ENCODE measurements at regions not wholly inside any gene's neighbourhood (a gene's known extent, or its start where the extent isn't known, plus 50 kb on each side); places are given as distances from the start of the nearest gene placed in this dataset.

DNA sequence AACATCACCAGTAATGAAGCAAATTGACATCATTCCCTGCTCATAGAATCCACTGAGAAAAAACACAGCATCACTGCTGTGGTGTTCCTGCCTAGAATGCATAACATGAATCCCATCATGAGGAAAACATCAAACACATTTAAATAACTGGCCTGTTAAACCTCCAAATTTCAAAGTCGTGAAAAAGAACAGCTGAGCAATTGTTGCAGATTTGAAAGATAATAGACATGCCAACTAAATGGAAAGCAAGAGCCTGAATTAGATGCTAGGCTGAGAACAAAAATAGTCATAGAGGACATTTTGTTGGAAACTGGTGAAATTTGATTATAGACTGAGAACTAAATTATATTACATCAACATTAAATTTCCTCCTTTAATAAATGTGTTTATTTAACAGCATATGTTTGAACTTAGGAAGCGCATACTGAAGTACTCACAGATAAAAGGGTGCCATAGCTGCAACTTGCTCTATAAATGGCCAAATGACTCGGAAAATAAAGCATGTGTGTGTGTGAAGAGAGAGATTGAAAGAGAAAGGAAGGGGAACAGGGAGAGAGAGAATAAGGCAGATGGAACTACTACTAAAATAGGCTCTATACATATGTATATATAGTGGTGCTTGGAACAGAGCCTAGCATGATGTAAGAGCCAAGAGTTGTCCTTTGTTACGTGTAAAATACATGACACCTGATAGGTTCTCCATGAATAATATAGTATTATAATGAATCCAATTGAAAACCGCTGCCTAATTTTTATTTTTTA lies 305.0 kb upstream of the MON1B start:
- Histone ChIP-seq H3K9me3 (ENCODE audit: control insufficient read depth in 2 of 2, low read length in 2 of 2) (no peaks in the 10 kb centered on the region), H3K36me3 (ENCODE audit: control insufficient read depth, insufficient read depth, low read length) (no peaks in the 10 kb centered on the region), H3K27me3 (ENCODE audit: control insufficient read depth, insufficient read depth, low read length) (no peaks in the 10 kb centered on the region), H3K27ac (ENCODE audit: insufficient read depth, low read length, poor library complexity, severe bottlenecking) (no peak overlapping the region), H3K4me1 (ENCODE audit: control insufficient read depth, insufficient read depth, low read length, poor library complexity, severe bottlenecking) (no peaks in the 10 kb centered on the region), H3K4me3 (ENCODE audit: low read depth, low read length) (no peak overlapping the region)
- H3K4me1 Mint-ChIP-seq = no peaks in the 10 kb centered on the region
- H3K36me3 Mint-ChIP-seq = no peaks in the 10 kb centered on the region
- ATAC-seq (ENCODE audit: low read depth in 2 of 2) (no peak), DNase-seq (no peak)
- no peak overlapping the region for H3K27ac Mint-ChIP-seq
- H3K4me3 Mint-ChIP-seq = no peak overlapping the region
- peaks cover 0 to 7% (median under 1%) of the 10 kb centered on the region in 7 donors for H3K9me3 Mint-ChIP-seq
- no peaks in the 10 kb centered on the region for H3K27me3 Mint-ChIP-seq

DNA sequence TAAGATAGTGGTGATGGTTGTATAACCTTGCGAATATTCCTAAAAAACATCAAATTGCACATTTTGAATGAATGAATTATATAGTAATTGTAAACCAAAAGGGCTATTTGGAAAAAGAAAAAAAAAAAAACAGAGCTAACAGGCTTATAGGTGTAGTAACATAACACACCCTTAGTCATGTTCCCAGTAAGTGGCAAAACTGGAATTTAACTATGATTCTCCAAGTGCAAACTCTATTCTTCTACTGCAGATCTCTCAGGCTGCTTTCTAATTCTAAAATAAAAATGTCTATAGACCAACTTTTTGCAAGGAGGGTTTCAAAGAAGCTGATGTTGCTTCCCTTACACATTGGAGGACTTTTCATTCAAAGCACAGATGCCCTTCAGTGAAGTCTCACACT lies 293.2 kb upstream of the MON1B start:
- Histone ChIP-seq H3K4me3 (ENCODE audit: low read depth, low read length) (no peak overlapping the region), H3K4me1 (ENCODE audit: control insufficient read depth, insufficient read depth, low read length, poor library complexity, severe bottlenecking) (no peaks in the 10 kb centered on the region), H3K27ac (ENCODE audit: insufficient read depth, low read length, poor library complexity, severe bottlenecking) (no peak overlapping the region), H3K9me3 (ENCODE audit: control insufficient read depth in 2 of 2, low read length in 2 of 2) (no peaks in the 10 kb centered on the region), H3K36me3 (ENCODE audit: control insufficient read depth, insufficient read depth, low read length) (no peaks in the 10 kb centered on the region), H3K27me3 (ENCODE audit: control insufficient read depth, insufficient read depth, low read length) (no peaks in the 10 kb centered on the region)
- H3K27ac Mint-ChIP-seq = no peak overlapping the region
- H3K4me3 Mint-ChIP-seq = no peak overlapping the region
- no peaks in the 10 kb centered on the region for H3K27me3 Mint-ChIP-seq
- H3K36me3 Mint-ChIP-seq = no peaks in the 10 kb centered on the region
- no peak for DNase-seq
- no peaks in the 10 kb centered on the region for H3K4me1 Mint-ChIP-seq
- no peak for ATAC-seq (ENCODE audit: low read depth in 2 of 2)
- peaks cover 0 to 10% (median 2%) of the 10 kb centered on the region in 7 donors for H3K9me3 Mint-ChIP-seq

DNA sequence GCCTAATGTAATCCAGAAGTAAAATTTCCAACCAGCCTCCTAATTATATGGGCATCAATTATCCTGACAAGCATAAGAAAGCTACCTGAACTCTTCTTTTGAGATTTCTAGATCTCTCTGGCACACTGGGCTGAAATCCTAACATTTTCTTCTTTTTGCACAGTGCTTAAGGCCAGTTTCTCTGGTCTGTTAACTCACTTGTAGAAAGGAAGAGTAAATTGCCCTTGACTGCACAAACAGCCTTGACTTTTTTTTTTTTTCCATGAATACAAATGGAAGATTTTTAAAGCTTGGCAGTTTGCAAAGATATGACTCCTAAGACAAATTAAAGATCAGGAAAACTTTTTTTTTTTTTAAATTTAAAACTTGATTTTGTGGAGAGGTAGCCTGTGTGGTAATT lies 291.2 kb upstream of the MON1B start:
- no peaks in the 10 kb centered on the region for H3K27me3 ChIP-seq (ENCODE audit: control insufficient read depth, insufficient read depth, low read length)
- peaks cover 0 to 9% (median 1%) of the 10 kb centered on the region in 7 donors for H3K9me3 Mint-ChIP-seq
- no peaks in the 10 kb centered on the region for H3K4me1 Mint-ChIP-seq
- no peaks in the 10 kb centered on the region for H3K36me3 ChIP-seq (ENCODE audit: control insufficient read depth, insufficient read depth, low read length)
- H3K4me3 ChIP-seq (ENCODE audit: low read depth, low read length) = no peak overlapping the region
- H3K27me3 Mint-ChIP-seq = no peaks in the 10 kb centered on the region
- no peak overlapping the region for H3K4me3 Mint-ChIP-seq
- no peak overlapping the region for H3K27ac Mint-ChIP-seq
- H3K4me1 ChIP-seq (ENCODE audit: control insufficient read depth, insufficient read depth, low read length, poor library complexity, severe bottlenecking) = no peaks in the 10 kb centered on the region
- no peaks in the 10 kb centered on the region for H3K36me3 Mint-ChIP-seq
- no peak overlapping the region for H3K27ac ChIP-seq (ENCODE audit: insufficient read depth, low read length, poor library complexity, severe bottlenecking)
- no peak for DNase-seq
- no peaks in the 10 kb centered on the region for H3K9me3 ChIP-seq (ENCODE audit: control insufficient read depth in 2 of 2, low read length in 2 of 2)
- no peak for ATAC-seq (ENCODE audit: low read depth in 2 of 2)

DNA sequence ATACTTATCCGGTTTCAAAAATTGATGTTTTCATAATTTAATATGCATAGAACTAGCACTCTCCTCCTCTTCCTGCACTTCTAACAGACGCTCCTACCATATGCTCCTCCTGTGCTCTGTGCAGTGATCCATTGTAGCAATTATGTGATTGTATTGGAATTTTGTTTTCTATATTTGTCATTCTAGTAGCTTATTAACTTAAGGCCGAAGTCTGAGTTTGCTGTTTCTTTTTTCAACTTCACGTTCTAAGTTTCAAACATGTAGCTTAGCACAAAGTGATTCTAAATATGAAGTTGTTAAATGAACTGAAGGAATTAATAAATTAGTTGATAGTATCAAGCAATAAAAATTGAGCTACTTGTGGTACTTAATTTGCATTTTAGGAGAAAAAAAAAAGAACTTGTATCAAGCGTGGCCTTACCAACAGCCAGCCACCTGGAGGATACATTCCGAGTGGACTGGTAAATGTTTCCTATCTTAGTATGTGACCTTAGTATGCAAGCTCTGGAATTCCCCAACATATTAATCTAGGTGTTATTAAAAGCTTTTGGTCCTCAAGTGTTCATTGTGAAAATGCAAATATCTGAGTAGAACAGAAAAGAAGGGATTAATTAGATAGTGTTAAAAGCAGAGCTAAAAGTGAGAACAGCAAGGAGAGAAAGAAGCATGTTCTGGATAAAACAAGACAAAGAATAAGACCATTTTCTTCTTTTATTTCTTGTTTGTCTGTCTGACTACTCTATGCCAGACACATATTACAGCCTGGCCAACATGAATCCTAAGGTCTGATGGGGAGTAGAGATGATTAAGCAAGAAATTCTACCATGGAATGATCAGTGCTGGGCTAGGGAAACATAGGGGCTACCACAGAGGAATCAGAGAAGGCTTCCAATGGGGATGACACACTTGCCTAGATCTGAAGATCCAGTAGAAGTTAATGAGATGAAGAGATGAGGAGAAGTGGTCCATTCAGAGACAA lies 290.4 kb upstream of the MON1B start:
- Histone ChIP-seq H3K36me3 (ENCODE audit: control insufficient read depth, insufficient read depth, low read length) (no peaks in the 10 kb centered on the region), H3K4me3 (ENCODE audit: low read depth, low read length) (no peak overlapping the region), H3K27me3 (ENCODE audit: control insufficient read depth, insufficient read depth, low read length) (no peaks in the 10 kb centered on the region), H3K4me1 (ENCODE audit: control insufficient read depth, insufficient read depth, low read length, poor library complexity, severe bottlenecking) (no peaks in the 10 kb centered on the region), H3K27ac (ENCODE audit: insufficient read depth, low read length, poor library complexity, severe bottlenecking) (no peak overlapping the region), H3K9me3 (ENCODE audit: control insufficient read depth in 2 of 2, low read length in 2 of 2) (no peaks in the 10 kb centered on the region)
- Mint-ChIP-seq H3K27me3 (no peaks in the 10 kb centered on the region), H3K27ac (no peak overlapping the region), H3K36me3 (no peaks in the 10 kb centered on the region), H3K9me3 (peaks cover 0 to 9% (median 0%) of the 10 kb centered on the region in 7 donors), H3K4me1 (no peaks in the 10 kb centered on the region), H3K4me3 (no peak overlapping the region)
- DNase-seq (no peak), ATAC-seq (ENCODE audit: low read depth in 2 of 2) (no peak)

DNA sequence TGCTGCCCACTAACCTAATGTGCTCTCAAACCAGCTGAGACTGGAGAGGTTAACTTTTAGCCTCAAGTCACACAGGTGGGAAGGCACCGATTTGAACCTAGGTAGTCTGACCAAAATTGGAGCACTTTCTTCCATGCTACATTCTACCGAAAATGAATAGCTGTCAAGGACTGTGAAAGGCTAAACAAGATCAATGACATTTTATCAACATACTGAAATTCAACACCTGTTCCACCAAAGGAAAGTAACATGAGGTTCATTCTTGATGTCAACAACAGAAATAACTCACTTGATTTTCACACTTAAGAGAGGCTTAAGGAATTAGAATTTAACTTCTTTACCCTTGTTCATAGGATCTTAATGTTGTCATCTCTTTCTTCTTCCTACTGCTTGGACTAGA lies 284.4 kb upstream of the MON1B start:
- Mint-ChIP-seq H3K27me3 (no peaks in the 10 kb centered on the region), H3K27ac (no peak overlapping the region), H3K4me3 (no peak overlapping the region), H3K4me1 (no peaks in the 10 kb centered on the region), H3K36me3 (no peaks in the 10 kb centered on the region), H3K9me3 (peaks cover 0 to 9% (median 0%) of the 10 kb centered on the region in 7 donors)
- H3K27ac ChIP-seq (ENCODE audit: insufficient read depth, low read length, poor library complexity, severe bottlenecking) = no peak overlapping the region
- no peak overlapping the region for H3K4me3 ChIP-seq (ENCODE audit: low read depth, low read length)
- no peaks in the 10 kb centered on the region for H3K9me3 ChIP-seq (ENCODE audit: control insufficient read depth in 2 of 2, low read length in 2 of 2)
- no peaks in the 10 kb centered on the region for H3K4me1 ChIP-seq (ENCODE audit: control insufficient read depth, insufficient read depth, low read length, poor library complexity, severe bottlenecking)
- ATAC-seq (ENCODE audit: low read depth in 2 of 2) = no peak
- no peak for DNase-seq
- H3K36me3 ChIP-seq (ENCODE audit: control insufficient read depth, insufficient read depth, low read length) = no peaks in the 10 kb centered on the region
- H3K27me3 ChIP-seq (ENCODE audit: control insufficient read depth, insufficient read depth, low read length) = no peaks in the 10 kb centered on the region

DNA sequence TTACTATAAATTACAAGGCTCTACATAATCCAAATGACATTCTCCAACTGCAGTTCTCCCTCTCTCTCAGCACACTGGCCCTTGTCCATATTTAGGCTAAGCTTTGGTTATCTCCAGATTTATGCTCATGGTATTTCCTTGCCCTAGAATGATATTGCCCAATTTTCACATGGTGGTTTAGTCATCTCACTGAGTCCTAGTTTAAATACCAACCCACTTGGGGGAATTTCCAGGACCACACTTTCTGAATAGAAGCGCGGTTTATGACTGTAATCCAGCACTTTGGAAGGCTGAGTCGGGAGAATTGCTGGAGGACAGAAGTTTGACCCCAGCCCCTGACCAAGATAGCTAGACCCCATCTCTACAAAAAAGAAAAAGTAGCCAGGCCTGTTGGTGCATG lies 280.1 kb upstream of the MON1B start:
- H3K36me3 Mint-ChIP-seq = no peaks in the 10 kb centered on the region
- no peaks in the 10 kb centered on the region for H3K27me3 ChIP-seq (ENCODE audit: control insufficient read depth, insufficient read depth, low read length)
- no peak overlapping the region for H3K27ac ChIP-seq (ENCODE audit: insufficient read depth, low read length, poor library complexity, severe bottlenecking)
- DNase-seq (no peak), ATAC-seq (ENCODE audit: low read depth in 2 of 2) (no peak)
- peaks cover 0 to 7% (median 0%) of the 10 kb centered on the region in 7 donors for H3K9me3 Mint-ChIP-seq
- H3K27me3 Mint-ChIP-seq = no peaks in the 10 kb centered on the region
- H3K9me3 ChIP-seq (ENCODE audit: control insufficient read depth in 2 of 2, low read length in 2 of 2) = no peaks in the 10 kb centered on the region
- no peak overlapping the region for H3K27ac Mint-ChIP-seq
- H3K4me1 Mint-ChIP-seq = no peaks in the 10 kb centered on the region
- no peak overlapping the region for H3K4me3 ChIP-seq (ENCODE audit: low read depth, low read length)
- H3K4me3 Mint-ChIP-seq = no peak overlapping the region
- H3K36me3 ChIP-seq (ENCODE audit: control insufficient read depth, insufficient read depth, low read length) = no peaks in the 10 kb centered on the region
- no peaks in the 10 kb centered on the region for H3K4me1 ChIP-seq (ENCODE audit: control insufficient read depth, insufficient read depth, low read length, poor library complexity, severe bottlenecking)

DNA sequence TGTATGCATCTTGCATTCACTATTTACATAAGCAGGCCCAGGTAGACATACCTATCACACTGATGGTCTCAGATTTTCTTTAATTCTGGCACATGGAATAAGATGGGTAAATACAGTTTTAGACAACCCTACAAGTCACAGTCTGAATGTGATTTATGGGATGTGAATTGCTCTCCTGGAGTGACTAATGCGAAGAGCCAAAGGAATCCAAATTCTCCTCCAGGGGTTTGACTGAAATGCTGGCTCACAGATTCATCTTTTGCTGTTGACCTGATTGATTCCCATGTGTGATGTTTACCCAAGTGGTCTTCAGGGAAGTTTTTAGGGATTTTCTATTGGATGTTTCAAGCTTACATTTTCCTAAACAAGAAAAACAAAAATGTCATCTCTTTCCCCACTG lies 277.9 kb upstream of the MON1B start:
- Histone ChIP-seq H3K36me3 (ENCODE audit: control insufficient read depth, insufficient read depth, low read length) (no peaks in the 10 kb centered on the region), H3K9me3 (ENCODE audit: control insufficient read depth in 2 of 2, low read length in 2 of 2) (no peaks in the 10 kb centered on the region), H3K27ac (ENCODE audit: insufficient read depth, low read length, poor library complexity, severe bottlenecking) (no peak overlapping the region), H3K4me3 (ENCODE audit: low read depth, low read length) (no peak overlapping the region), H3K27me3 (ENCODE audit: control insufficient read depth, insufficient read depth, low read length) (no peaks in the 10 kb centered on the region), H3K4me1 (ENCODE audit: control insufficient read depth, insufficient read depth, low read length, poor library complexity, severe bottlenecking) (no peaks in the 10 kb centered on the region)
- H3K4me3 Mint-ChIP-seq = no peak overlapping the region
- no peaks in the 10 kb centered on the region for H3K4me1 Mint-ChIP-seq
- H3K27ac Mint-ChIP-seq = no peak overlapping the region
- peaks cover 0 to 5% (median 0%) of the 10 kb centered on the region in 7 donors for H3K9me3 Mint-ChIP-seq
- H3K27me3 Mint-ChIP-seq = no peaks in the 10 kb centered on the region
- no peaks in the 10 kb centered on the region for H3K36me3 Mint-ChIP-seq
- ATAC-seq (ENCODE audit: low read depth in 2 of 2) (no peak), DNase-seq (no peak)

All from CD4-positive, CD25-positive, alpha-beta regulatory T cell (primary cell).